Caco-2 (cell line): ENCODE measurements at regions not wholly inside any gene's neighbourhood (a gene's known extent, or its start where the extent isn't known, plus 50 kb on each side); places are given as distances from the start of the nearest gene placed in this dataset.

ENCODE experiments used
- BruUV-seq: library from RNA; stranded (reverse); fragments of 400-500 nt; replicated peaks from 2 replicates; lab custom pipeline; 2021; lab: Mats Ljungman, UMichigan
- CTCF ChIA-PET: fragments of 300-600 bp; sonication (Branson Sonifier 250); formaldehyde crosslinking; loops from one replicate; lab custom pipeline; 2022; ENCODE audit warnings: antibody characterized with exemption; lab: Charles Lee
- POLR2A ChIA-PET: fragments of 300-600 bp; sonication (Branson Sonifier 250); formaldehyde crosslinking; loops from one replicate; lab custom pipeline; 2022; ENCODE audit warnings: antibody characterized with exemption; lab: Charles Lee
- DNase-seq, 2 experiments: peaks; one replicate each; pipeline versions ENCODE4 v3.0.0 to v3.0.0-alpha.2; 2020 to 2022
- H3K27me3 ChIP-seq: replicated peaks from 2 replicates; pipeline ENCODE4 v1.6.0; 2011; ENCODE audit warnings: low read length; ENCODE audit not compliant: control insufficient read depth, insufficient read depth
- H3K36me3 ChIP-seq: 2 replicates; pipeline ENCODE4 v1.5.1; 2011; ENCODE audit warnings: low read length; ENCODE audit not compliant: control insufficient read depth, insufficient read depth
- H3K4me1 ChIP-seq: fragments of 250-450 bp; sonication (Bioruptor Pico); 2 replicates; pipeline ENCODE4 v1.5.1; 2020; ENCODE audit warnings: mild to moderate bottlenecking
- H3K4me3 ChIP-seq: 2 replicates; pipeline ENCODE4 v1.5.1; 2011; ENCODE audit warnings: low read depth, mild to moderate bottlenecking, control low read depth, low read length
- H3K9me3 ChIP-seq: fragments of 250-450 bp; sonication (Bioruptor Pico); 2 replicates; pipeline ENCODE4 v1.5.1; 2020; ENCODE audit warnings: mild to moderate bottlenecking, moderate library complexity
- H3K27ac Mint-ChIP-seq: one replicate; pipeline ENCODE4 v1.8.0; 2022; ENCODE audit warnings: mixed read lengths; ENCODE audit not compliant: unreplicated experiment
- H3K27me3 Mint-ChIP-seq: one replicate; pipeline ENCODE4 v1.8.0; 2022; ENCODE audit warnings: mixed read lengths; ENCODE audit not compliant: insufficient read depth, unreplicated experiment
- H3K36me3 Mint-ChIP-seq: one replicate; pipeline ENCODE4 v1.8.0; 2022; ENCODE audit warnings: mild to moderate bottlenecking, mixed read lengths; ENCODE audit not compliant: insufficient read depth, unreplicated experiment
- H3K4me1 Mint-ChIP-seq: one replicate; pipeline ENCODE4 v1.8.0; 2022; ENCODE audit warnings: low read depth, mixed read lengths; ENCODE audit not compliant: unreplicated experiment
- H3K4me3 Mint-ChIP-seq: one replicate; pipeline ENCODE4 v1.8.0; 2022; ENCODE audit warnings: mild to moderate bottlenecking, moderate library complexity, mixed read lengths; ENCODE audit not compliant: unreplicated experiment
- H3K9me3 Mint-ChIP-seq: one replicate; pipeline ENCODE4 v1.8.0; 2022; ENCODE audit warnings: mixed read lengths; ENCODE audit not compliant: unreplicated experiment
- CTCF ChIP-seq, 2 experiments: fragments of 200-600 bp in 1 of 2; IDR thresholded peaks; 1 replicate in 1 of 2; 2 replicates in 1 of 2; pipeline versions ENCODE4 v1.5.1 to v1.8.0; 2011 to 2022; ENCODE audit warnings: antibody characterized with exemption in 1 of 2, control low read depth in 1 of 2, inconsistent platforms in 1 of 2, low read depth in 1 of 2, low read length in 1 of 2, mild to moderate bottlenecking in 1 of 2, moderate library complexity in 1 of 2; ENCODE audit not compliant: insufficient read depth in 1 of 2, severe bottlenecking in 1 of 2, unreplicated experiment in 1 of 2
- intact Hi-C: fragments of 100-400 bp; cut with micrococcal nuclease; formaldehyde crosslinking; loops from one replicate; pipeline ENCODE4 v1.10.0; 2022; ENCODE audit not compliant: unreplicated experiment

DNA sequence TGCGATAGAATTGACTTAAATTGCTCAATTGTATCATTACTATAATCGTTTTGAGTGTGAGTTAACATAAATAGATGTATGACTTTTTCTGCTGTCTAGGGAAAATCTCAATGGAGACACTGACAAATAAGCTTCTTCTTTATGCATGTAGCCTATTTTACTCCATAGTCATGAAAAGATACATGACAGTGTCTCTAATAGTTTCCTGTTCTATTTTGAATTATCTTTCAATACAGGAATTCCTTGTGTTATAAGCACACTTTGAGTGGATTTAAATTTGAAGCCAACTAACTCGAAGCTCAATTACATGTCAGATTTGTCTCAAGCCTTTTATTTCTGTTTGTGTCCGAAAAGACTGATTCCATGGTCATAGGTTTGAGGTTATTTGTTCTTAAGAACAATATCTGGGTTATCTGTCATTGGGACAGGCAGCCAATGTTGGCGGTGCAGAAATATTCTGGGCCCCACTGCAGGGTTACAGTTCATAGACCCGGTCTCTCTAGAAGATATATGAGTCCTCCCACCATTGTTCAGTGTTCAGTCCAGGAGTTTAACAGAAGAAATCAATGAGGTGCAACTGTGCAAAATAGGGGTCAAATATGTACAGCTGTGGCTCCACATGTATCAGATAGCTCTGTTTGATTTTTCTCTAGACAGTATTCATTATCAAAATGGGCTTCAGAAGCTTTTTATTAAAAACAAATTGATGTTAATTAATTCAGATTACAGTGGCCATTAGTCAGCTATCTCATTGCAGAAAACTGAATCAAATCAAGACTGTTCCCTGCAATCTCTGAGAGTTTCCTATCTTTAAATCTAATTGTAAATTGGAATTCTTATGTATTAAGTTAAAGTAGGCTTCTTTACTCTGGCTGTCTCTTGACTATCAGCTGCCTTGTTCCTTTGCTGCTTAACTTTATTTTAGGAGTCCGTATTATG is 1238.8 kb downstream of the NXPH1 start:
- H3K4me3 Mint-ChIP-seq, result no peak overlapping the region
- no peak for TF ChIP-seq CTCF (IDR thresholded peaks at IDR 0.05; ENCODE audit: insufficient read depth in 1 of 2, low read depth in 1 of 2, low read length in 1 of 2, severe bottlenecking in 1 of 2, unreplicated experiment in 1 of 2)

GRCh38 chr7:9680713-9681112 is 1247.3 kb downstream of the NXPH1 start:
- H3K27me3 ChIP-seq, result no peaks in the 10 kb centered on the region
- POLR2A ChIA-PET, result no interaction called here

More for the DNA sequence above, 1238.8 kb downstream of the NXPH1 start:
- Mint-ChIP-seq H3K4me1 (no peaks in the 10 kb centered on the region), H3K27me3 (no peaks in the 10 kb centered on the region), H3K27ac (no peak overlapping the region), H3K9me3 (no peaks in the 10 kb centered on the region), H3K36me3 (no peaks in the 10 kb centered on the region)
- ChIA-PET POLR2A (no interaction called here), CTCF (no interaction called here)
- no peaks in the 10 kb centered on the region for H3K9me3 ChIP-seq
- BruUV-seq, result no TSS peak
- intact Hi-C loops, result no loop called here
- no peaks in the 10 kb centered on the region for H3K27me3 ChIP-seq
- H3K4me3 ChIP-seq, result no peak overlapping the region
- no peaks in the 10 kb centered on the region for H3K4me1 ChIP-seq
- H3K36me3 ChIP-seq, result no peaks in the 10 kb centered on the region
- no peak for DNase-seq

GRCh38 chr7:9681284-9681683 is 1247.9 kb downstream of the NXPH1 start:
- no peak for DNase-seq
- TF ChIP-seq CTCF (IDR thresholded peaks at IDR 0.05; ENCODE audit: insufficient read depth in 1 of 2, low read depth in 1 of 2, low read length in 1 of 2, severe bottlenecking in 1 of 2, unreplicated experiment in 1 of 2), result no peak
- intact Hi-C loops, result no loop called here
- no peak overlapping the region for H3K4me3 ChIP-seq
- H3K36me3 Mint-ChIP-seq, result no peaks in the 10 kb centered on the region
- H3K9me3 Mint-ChIP-seq, result no peaks in the 10 kb centered on the region
- no peaks in the 10 kb centered on the region for H3K4me1 ChIP-seq
- no peaks in the 10 kb centered on the region for H3K9me3 ChIP-seq
- no peaks in the 10 kb centered on the region for H3K36me3 ChIP-seq
- H3K27ac Mint-ChIP-seq, result no peak overlapping the region
- no peaks in the 10 kb centered on the region for H3K27me3 ChIP-seq
- no peak overlapping the region for H3K4me3 Mint-ChIP-seq
- H3K4me1 Mint-ChIP-seq, result no peaks in the 10 kb centered on the region
- no peaks in the 10 kb centered on the region for H3K27me3 Mint-ChIP-seq
- BruUV-seq, result no TSS peak
- POLR2A ChIA-PET, result no interaction called here
- CTCF ChIA-PET, result no interaction called here

More at GRCh38 chr7:9680713-9681112, 1247.3 kb downstream of the NXPH1 start:
- no peak overlapping the region for H3K4me3 ChIP-seq
- intact Hi-C loops, result no loop called here
- Mint-ChIP-seq H3K27ac (no peak overlapping the region), H3K36me3 (no peaks in the 10 kb centered on the region), H3K9me3 (no peaks in the 10 kb centered on the region), H3K4me3 (no peak overlapping the region), H3K27me3 (no peaks in the 10 kb centered on the region), H3K4me1 (no peaks in the 10 kb centered on the region)
- CTCF ChIA-PET, result no interaction called here
- DNase-seq, result no peak
- H3K4me1 ChIP-seq, result no peaks in the 10 kb centered on the region
- no peak for TF ChIP-seq CTCF (IDR thresholded peaks at IDR 0.05; ENCODE audit: insufficient read depth in 1 of 2, low read depth in 1 of 2, low read length in 1 of 2, severe bottlenecking in 1 of 2, unreplicated experiment in 1 of 2)
- no peaks in the 10 kb centered on the region for H3K9me3 ChIP-seq
- no TSS peak for BruUV-seq
- H3K36me3 ChIP-seq, result no peaks in the 10 kb centered on the region
